Ramos (cell line): ENCODE measurements at regions not wholly inside any gene's neighbourhood (a gene's known extent, or its start where the extent isn't known, plus 50 kb on each side); places are given as distances from the start of the nearest gene placed in this dataset.

Source experiments
- in situ Hi-C: fragments of 300-500 bp; cut with MboI; formaldehyde crosslinking; loops from one replicate; pipeline ENCODE4 v1.14.3; 2022; ENCODE audit warnings: low sequenced_read_pairs; ENCODE audit not compliant: unreplicated experiment

DNA sequence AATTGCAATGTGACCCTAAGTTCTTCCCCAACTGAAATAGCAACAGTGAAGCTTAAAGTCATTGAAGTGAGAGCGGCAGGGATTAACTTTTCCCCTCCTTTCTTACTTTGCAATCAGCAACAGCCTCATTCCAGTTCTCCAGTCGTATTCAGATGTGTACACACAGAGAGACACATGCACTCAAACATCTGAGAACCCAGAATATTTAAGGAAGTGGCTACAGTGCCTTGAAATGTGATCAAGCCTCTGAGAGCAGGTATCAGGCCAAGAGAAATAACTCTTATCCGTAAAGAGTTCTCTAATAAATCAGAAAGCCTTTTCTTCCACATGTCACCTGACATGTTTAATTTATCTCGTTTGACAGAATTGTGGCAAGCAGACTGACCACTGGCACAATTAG is 388.9 kb upstream of the NPVF start:
- in situ Hi-C loops, result no loop called here

DNA sequence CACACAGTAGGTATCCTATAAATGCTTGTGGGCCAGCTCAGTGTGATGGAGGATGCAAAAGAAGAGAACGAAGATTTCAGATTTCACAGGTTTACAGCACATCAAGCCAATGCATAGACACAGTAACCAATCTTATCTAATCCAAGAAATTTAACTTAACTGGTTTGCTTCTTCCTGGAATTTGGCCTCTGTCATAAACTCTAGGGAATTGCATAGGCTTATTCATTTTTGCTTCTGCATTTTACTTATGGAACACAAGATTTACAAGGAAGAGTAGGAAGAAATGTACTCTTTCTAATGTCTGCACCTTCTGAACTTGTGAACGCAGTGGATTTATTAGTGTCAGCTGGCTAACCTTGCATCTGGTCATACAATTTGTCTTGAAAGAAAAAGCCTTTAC is 389.4 kb upstream of the NPVF start:
- in situ Hi-C loops, result no loop called here

DNA sequence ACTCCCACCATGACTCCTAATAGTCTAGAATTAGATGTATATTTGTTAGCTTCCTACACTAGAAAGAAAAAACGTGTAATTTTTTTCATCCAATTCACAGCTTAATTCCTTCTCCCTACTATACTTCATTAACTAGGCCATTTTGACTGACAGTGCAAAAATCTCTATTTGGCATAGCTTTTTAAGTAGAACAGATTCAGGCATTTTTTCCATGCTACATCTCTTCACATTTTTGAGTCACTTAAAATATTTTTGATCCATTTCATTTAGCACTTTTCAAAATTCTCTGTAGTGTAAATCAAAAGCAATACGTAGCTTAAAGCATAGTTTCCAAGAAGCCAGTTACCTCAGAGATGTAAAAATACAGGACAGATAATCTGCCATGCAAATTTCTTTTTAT is 391.1 kb upstream of the NPVF start:
- in situ Hi-C loops, result no loop called here

DNA sequence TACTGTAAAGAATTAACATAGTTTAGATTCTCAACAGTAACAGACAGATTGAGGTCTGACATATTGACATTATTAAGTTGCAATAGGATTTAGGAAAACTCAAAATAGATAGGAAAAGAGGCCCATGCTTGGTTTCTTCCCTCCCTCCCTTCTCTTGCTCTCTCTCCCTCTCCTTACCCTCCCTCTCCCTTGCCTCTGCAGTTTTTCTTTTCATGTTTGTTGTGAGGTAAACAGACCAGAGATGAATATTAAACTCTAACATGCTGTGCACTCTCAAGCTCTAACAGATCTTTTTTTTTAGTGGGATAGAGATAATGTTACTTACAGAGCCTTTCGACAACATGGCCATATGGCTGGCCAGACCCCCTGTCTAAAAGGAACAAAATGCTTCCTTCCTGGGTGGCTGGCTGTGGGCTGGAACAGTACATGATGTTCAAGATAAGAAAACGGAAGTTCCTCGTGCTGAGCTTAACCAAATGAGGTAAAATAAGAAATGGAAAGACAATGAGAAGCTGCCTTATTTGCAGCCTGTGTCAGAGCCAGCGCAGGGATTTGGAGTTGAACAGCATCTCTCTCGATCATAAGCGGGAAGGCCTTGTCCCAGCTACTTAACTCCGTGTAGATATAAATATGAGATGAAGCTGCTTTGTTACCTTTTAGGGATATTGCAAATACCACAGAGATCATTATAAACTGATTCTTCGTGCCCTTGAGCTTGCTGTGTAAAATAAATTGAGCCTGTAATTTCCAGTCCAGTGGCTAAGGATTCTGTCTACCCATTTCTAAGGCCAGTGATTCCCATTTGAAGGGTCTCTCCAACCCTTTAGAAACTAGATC is 391.9 kb upstream of the NPVF start:
- in situ Hi-C loops, result no loop called here

DNA sequence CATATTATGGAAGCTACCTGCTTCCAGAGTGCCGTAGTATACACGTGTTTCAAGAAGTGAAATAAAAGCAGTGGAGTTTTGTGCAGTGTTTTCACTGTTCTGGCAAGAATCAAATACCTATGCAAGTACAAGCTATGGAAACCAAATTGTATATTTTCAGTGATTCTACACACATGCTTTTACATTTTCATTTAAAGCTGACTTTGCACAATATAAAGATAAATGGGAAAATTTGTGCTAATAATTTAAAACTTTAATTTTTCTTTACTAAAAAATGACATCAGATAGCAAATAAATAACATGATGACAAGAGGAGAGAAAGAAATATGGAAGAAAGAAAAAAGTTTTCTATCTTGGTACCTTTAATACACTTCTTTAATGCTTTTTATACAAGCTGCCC is 393.7 kb upstream of the NPVF start:
- in situ Hi-C loops, result no loop called here

DNA sequence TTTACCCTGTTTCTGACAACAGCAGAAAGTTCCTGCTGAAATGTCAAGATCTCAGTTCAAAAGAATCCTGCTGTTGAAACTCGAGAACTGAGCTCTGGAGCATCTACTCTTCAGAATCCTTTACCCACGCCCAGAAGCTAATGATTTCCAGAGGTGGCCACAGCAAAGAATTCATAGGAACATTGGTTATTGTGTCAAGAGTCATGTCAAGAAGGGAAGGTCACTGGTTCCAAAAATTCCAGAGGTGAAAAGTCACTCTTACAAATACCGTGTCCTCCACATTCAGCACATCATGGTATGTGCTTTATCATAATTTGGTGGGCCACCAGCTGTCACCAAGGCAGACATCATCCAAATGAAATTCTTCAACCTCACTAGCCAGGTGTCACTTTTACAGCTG is 394.4 kb upstream of the NPVF start:
- in situ Hi-C loops, result no loop called here

DNA sequence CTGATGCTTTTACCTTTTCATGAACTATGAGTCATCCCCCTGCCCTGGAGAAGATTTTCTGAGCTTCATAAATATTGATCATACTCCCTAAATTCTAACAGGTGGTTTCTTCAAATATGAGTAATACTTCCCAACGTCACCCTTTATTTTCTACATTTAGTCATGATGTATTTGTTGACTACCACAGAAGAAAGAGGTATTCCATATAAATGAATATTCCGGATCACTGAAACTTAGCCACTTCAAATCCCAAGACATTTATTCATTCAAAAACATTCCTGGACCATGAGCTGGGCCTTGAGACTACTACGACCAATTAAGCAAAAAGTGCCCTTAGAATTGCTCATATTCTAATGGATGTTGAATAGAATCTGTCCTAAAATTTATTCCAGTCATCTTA is 395.8 kb upstream of the NPVF start:
- in situ Hi-C loops, result no loop called here

DNA sequence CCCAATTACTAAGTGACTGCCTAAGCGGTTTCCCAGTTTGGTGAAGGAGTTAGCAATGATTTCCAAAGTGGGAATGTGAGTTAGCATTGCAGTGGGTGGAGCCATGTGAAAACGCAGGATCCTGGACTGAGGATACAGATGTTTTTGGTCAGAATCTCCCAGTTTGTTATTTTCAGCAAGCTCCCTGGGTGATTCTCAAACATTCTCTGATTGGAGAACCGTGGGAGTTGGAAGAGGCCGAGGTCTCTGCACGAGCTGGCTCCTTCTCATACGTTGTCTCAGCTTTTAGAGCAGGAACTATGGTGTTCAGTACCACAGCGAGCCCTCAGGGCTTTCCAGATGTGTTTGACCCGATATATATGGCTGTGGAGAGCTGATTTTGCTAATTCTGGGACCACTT is 396.5 kb upstream of the NPVF start:
- in situ Hi-C loops, result no loop called here

DNA sequence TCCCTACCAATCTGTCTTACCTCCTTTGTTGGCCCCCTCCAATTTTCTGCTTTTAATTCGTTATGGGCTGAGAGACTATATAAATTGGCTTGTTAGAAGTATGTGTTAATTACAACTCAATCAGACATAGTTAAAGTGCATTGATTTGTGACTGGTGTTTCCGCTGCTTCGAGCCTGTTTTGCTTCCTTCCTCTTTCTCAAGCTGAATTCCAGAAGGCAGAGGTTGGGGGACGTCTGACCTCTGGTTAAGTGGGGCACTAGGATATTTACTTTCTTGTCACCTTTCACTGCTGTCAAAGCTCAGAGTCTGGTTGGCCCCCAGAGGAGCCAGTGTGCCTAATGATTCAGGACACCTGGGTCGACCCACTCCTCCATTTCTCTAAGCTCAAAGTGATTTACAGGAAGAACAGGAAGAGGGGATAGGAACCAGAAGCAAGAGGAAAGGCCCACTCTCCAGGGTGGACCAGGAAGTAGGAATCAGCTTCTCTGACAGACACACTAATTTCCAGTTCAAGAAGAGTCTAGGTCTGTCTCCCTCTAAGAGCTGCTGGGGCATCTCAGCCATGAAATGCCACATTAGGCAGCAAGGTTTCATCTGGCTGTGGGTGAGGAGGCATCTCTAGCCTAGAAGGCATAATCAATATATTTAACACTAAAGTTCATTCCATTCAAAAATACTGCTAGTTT is 397.2 kb upstream of the NPVF start:
- in situ Hi-C loops, result no loop called here

DNA sequence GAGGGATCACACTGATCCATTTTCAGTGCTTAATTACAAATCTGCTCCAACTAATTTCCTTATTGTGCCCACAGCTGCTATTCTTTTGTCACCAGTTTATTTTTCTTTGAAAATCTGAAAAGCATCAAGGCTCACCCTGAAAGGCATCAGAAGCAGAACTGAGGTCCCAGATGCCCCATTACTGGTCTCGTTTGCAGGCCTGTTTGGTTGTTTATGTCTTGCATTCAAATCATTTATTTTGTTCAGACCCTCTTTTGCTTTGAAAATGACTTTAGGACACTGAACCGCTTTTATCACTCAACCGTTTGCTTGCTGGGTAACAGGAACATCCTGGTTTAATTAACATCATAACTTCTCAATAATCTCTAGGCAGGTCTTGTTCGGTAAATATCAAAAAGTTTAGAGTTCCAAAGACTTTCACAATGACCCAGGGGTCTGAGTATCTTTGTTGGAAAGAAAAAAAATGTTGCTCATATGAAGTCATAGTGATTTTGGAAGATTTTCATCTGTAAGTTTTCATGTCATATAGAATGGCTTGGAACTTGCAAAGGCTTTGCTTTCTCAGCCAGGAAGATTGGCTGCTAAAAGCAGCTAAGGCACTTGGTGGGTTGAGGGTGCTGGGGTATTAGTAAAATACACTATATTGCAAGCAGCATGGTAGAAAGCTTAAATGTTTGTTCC is 398.3 kb upstream of the NPVF start:
- in situ Hi-C loops, result no loop called here

DNA sequence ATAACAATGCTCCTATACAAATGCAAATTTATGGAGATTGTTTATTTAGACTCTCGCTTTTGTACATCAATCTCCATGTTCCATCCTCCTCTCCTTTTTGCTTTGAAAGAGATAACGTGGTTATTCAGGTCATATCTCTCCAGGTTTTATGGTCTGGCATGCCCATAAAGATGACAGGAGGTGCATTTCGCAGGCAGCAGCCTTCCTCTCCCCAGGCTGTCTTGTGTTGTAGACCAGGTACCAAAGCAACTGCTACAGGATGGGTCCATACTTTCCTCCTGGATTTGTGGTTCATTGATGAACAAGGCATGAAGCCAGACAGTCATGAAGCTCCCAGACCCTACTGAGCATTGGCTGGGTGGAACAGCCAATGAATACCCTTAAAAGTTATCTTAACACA is 400.2 kb upstream of the NPVF start:
- in situ Hi-C loops, result no loop called here

DNA sequence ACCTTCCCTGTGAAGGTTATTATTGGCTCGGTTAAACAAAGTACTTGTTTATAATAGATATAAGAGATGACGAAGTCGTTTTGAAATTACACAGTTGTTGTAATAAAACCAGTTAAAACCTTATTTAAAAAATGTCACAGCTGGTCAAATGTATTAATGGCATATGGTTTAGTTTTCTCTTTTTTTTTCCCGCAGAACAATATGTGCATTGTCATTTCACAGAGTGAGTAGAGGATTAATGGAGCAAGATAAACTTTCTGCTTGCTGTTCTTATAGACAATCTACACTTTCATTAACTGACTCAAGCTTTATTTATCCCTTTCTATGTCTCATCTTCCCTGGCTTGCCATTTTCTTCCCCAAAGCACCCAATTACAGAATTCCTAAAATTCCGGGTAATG is 404.3 kb upstream of the NPVF start:
- in situ Hi-C loops, result no loop called here

DNA sequence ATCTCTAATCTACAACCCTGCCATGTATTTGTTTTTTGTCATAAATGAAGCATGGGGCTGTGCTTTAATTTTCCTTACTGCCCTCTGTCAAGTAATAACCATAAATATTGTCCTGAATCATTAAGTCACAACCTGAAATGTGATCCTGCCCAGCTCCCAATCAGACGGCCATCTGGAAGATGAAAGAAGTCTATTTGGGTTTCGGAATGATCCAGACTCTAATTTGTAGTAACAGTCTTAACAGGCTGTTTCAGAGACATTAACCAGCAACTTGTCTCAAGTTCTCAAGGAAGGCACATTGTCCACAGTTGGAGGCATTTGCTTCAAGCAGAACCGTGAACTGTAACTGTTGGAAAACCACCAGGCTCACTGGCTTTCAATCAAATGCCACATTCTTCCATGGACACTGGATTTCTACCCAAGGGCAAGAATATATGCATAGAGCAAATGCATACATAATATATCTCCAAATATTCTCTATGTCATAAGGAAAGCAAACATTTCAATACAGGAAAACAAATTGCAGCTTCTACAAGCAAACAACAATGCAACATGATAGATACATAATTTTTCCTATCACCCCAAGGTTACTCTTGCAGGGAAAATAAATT is 405.2 kb upstream of the NPVF start:
- in situ Hi-C loops, result no loop called here

DNA sequence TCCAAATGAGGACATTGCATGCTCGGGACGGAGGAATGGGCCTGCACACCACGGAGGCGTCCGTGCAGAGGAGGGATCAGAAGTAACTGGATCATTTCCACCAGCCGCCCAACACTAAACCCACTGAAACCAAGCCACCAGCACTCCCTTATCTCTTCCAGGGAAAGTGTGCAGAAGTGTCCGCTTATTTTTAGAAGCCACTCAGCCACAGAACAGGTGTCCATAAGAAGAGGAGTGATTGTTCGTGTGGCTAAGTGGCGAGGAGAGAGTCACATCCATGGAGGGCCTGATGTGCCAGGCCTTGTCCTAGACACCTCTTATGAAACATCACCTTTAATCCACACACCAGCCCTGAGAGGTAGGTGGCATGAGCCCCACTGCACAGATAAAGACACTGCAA is 407.9 kb upstream of the NPVF start:
- in situ Hi-C loops, result no loop called here

DNA sequence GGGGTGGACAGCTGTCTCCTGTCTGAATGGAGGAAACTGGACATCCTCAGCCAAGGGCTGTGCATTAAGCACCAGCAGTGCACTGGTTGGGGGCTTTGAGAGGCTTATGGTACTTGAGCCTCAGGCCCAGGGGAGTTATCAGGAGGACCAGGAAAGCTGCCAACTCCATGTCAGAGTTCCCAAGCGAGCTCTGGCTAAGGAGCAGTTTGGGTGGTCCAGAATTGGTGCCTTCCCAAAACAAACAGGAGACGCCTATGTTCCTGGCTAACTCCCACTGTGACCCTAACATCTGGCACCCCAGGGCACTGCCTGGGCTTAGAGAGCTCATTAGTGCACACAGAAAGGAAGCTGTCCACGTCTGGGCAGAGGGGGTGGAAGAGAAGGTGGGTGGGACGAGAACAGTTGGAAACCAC is 408.6 kb upstream of the NPVF start:
- in situ Hi-C loops, result no loop called here

DNA sequence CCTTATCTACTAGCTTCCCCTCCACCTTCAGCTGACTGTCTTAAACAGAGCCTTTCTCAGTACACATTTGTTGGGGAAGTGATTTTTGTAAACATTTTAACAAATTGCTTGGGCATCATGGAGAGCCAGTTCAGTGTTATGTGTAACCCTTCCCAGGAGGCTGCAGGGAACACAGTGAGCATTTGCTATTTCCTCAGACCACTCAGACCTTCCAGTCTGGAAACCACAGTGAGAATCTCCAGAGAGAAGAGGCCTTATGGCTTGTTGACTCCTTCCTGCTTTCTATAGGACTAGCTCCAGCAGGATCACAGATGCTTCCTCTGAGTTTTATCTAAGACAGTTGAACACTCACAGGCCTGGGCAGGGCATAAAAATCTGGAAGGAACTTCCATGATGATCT is 409.8 kb upstream of the NPVF start:
- in situ Hi-C loops, result no loop called here

DNA sequence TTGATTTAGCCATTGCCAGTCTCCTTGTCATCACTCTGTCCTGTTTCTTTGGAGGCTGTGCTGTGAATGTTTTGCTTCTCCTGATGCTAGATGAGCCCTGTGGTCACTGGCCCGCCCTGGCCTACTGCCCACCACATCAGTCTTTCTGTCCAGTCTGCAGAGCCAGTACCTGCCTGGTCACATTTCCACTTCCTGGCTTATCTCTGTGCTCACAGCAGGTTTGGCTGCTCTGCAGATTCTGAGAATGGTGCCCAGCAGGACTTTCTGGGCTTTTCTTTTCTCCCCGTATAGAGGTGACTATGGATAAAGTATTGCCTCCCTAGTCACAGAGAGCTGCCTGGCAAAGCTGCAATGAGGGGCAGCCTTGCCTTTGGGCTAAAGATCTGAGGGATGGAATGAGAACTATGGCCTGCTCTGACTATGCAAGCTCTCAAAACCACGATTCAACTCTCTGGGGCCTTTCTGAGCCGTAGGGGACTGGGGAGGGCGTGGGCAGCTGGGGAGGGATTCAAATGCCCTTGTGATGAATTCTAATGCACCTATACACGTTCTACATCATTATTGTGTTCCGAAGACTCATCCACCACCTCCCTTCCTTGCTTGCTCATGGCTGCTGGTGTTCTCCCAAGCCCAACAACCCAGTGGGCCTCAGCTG is 410.4 kb upstream of the NPVF start:
- in situ Hi-C loops, result no loop called here

DNA sequence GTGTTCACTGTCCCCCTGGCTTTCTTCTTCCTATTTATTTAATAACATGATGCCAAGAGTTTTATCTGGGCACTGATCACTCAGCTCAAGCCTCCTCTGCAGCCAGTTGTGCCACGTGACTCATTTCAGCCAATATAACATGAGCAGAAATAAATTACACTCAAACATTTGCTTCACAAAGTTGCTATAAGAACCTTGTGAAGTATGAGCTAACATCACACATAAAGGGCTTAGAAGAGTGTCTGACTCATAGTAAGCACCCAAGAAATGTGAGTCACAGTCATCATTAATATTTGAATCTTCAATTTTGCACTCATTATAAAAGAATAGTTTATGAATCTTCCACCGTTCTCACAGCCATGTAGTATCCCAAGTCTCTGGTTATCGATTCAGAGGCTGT is 414.6 kb upstream of the NPVF start:
- in situ Hi-C loops, result no loop called here

DNA sequence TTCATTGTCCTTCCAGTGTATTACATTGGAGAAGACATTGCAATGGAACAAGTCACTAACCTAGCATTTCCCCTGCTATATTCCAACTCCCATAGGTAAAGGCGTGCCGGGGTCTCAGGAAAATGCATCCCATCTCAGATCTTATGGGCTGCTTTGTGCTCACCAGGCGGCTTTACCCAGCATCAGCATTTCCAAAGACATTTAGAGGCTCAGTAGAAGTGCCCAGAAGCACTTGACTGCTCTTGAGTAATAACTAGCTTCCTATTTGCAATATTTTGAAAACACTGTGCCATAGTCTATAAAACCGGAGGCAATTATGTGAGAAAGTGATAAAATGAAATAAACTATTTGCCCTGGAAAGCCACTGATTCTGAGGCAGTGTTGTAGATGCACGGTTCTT is 415.0 kb upstream of the NPVF start:
- in situ Hi-C loops, result no loop called here

DNA sequence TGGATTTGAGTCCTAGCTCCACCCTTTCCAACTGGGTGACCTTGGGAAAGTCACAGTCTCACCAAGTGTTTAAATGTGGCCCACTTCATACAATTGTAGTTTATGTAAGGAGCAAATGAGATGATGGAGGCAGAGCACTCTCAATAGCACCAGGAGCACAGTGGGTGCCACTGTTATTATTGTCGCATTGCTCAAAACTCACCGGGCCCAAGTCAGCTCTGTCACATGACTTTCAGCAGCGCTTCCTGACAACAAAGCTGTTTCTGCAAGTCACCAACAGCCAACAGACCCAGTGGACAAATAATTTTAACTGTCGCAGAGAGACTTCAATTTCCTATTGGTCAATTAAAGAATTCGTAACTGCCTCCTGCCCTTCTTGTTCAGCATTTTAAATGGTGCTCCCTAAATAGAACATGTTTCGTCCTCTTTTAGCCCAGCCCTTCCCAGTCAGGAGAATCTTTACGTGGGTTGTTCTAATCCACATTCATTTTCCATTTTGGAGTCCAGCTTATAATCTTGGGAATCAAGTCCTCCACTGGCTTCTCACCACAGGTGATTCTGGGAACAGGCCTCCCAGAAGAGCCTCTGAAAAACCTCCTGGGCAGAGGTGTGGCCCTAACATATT is 415.6 kb upstream of the NPVF start:
- in situ Hi-C loops, result no loop called here
